ENCODE measurements at regions not wholly inside any gene's neighbourhood (a gene's known extent, or its start where the extent isn't known, plus 50 kb on each side); places are given as distances from the start of the nearest gene placed in this dataset.

DNA sequence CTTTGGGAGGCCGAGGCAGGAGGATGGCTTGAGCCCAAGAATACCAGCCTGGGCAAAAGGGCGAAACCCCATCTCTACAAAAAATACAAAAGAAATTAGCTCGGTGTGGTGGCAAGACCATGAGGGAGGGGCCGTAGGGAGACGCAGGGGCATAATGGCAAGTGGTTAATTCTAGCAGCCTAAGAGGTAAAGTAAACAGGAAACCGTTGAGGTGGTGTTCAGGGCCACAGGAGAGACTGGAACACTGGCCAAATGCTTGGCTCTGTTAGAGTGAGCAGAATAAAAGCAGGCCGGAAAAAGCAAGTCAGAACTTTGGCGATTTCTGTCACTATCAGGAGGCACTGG lies 89.2 kb downstream of the RIPK4 start:
- H3K27ac Mint-ChIP-seq: no peak overlapping the region
- DNase-seq (no peak), ATAC-seq (replicated peaks in 1 of 2) (no peak)
- H3K36me3 Mint-ChIP-seq (ENCODE audit: insufficient read depth in 2 of 2): no peaks in the 10 kb centered on the region
- no peaks in the 10 kb centered on the region for H3K4me1 Mint-ChIP-seq (ENCODE audit: low read depth)
- no peaks in the 10 kb centered on the region for H3K9me3 Mint-ChIP-seq
- peaks cover 6% of the 10 kb centered on the region for H3K27me3 Mint-ChIP-seq (ENCODE audit: low read depth)
- no peak overlapping the region for H3K4me3 Mint-ChIP-seq

GRCh38 chr21:41676198-41676597 lies 90.7 kb downstream of the RIPK4 start:
- peaks cover 13% of the 10 kb centered on the region for H3K4me1 Mint-ChIP-seq (ENCODE audit: low read depth)
- H3K4me3 Mint-ChIP-seq: no peak overlapping the region
- ATAC-seq (replicated peaks in 1 of 2) (no peak), DNase-seq (no peak)
- H3K27ac Mint-ChIP-seq: no peak overlapping the region
- no peaks in the 10 kb centered on the region for H3K9me3 Mint-ChIP-seq
- H3K36me3 Mint-ChIP-seq (ENCODE audit: insufficient read depth in 2 of 2): no peaks in the 10 kb centered on the region
- peaks cover 6% of the 10 kb centered on the region for H3K27me3 Mint-ChIP-seq (ENCODE audit: low read depth)

- no peak overlapping the region for H3K27ac Mint-ChIP-seq
- no peak overlapping the region for H3K4me3 Mint-ChIP-seq
- H3K36me3 Mint-ChIP-seq (ENCODE audit: insufficient read depth in 2 of 2): no peaks in the 10 kb centered on the region
- peaks cover 17% of the 10 kb centered on the region for H3K4me1 Mint-ChIP-seq (ENCODE audit: low read depth)
- peaks cover 6% of the 10 kb centered on the region for H3K27me3 Mint-ChIP-seq (ENCODE audit: low read depth)
- DNase-seq: no peak
- ATAC-seq (replicated peaks in 1 of 2): no peak
- H3K9me3 Mint-ChIP-seq: no peaks in the 10 kb centered on the region
These were observed 91.3 kb downstream of the RIPK4 start for GRCh38 chr21:41675574-41675973.

GRCh38 chr21:41674402-41674801 lies 92.5 kb downstream of the RIPK4 start:
- H3K36me3 Mint-ChIP-seq (ENCODE audit: insufficient read depth in 2 of 2): no peaks in the 10 kb centered on the region
- H3K9me3 Mint-ChIP-seq: no peaks in the 10 kb centered on the region
- ATAC-seq (replicated peaks in 1 of 2) (no peak), DNase-seq (no peak)
- peaks cover 6% of the 10 kb centered on the region for H3K27me3 Mint-ChIP-seq (ENCODE audit: low read depth)
- H3K4me3 Mint-ChIP-seq: no peak overlapping the region
- H3K4me1 Mint-ChIP-seq (ENCODE audit: low read depth): peaks cover 17% of the 10 kb centered on the region
- no peak overlapping the region for H3K27ac Mint-ChIP-seq

GRCh38 chr21:41673596-41674335 lies 93.1 kb downstream of the RIPK4 start:
- Mint-ChIP-seq H3K4me1 (ENCODE audit: low read depth) (peaks cover 17% of the 10 kb centered on the region), H3K27me3 (ENCODE audit: low read depth) (peaks cover 6% of the 10 kb centered on the region), H3K27ac (no peak overlapping the region), H3K4me3 (no peak overlapping the region), H3K9me3 (no peaks in the 10 kb centered on the region), H3K36me3 (ENCODE audit: insufficient read depth in 2 of 2) (no peaks in the 10 kb centered on the region)
- DNase-seq (no peak), ATAC-seq (replicated peaks in 1 of 2) (no peak)

- ATAC-seq (replicated peaks in 1 of 2): no peak
- no peak overlapping the region for H3K27ac Mint-ChIP-seq
- no peak for DNase-seq
- no peak overlapping the region for H3K4me3 Mint-ChIP-seq
- peaks cover 6% of the 10 kb centered on the region for H3K27me3 Mint-ChIP-seq (ENCODE audit: low read depth)
- peaks cover 17% of the 10 kb centered on the region for H3K4me1 Mint-ChIP-seq (ENCODE audit: low read depth)
- H3K9me3 Mint-ChIP-seq: no peaks in the 10 kb centered on the region
- H3K36me3 Mint-ChIP-seq (ENCODE audit: insufficient read depth in 2 of 2): no peaks in the 10 kb centered on the region
These were observed 93.8 kb downstream of the RIPK4 start for GRCh38 chr21:41673071-41673470.

GRCh38 chr21:41672543-41672915 lies 94.3 kb downstream of the RIPK4 start:
- H3K4me1 Mint-ChIP-seq (ENCODE audit: low read depth): peaks cover 17% of the 10 kb centered on the region
- DNase-seq: no peak
- no peak overlapping the region for H3K4me3 Mint-ChIP-seq
- no peak for ATAC-seq (replicated peaks in 1 of 2)
- no peaks in the 10 kb centered on the region for H3K36me3 Mint-ChIP-seq (ENCODE audit: insufficient read depth in 2 of 2)
- no peak overlapping the region for H3K27ac Mint-ChIP-seq
- peaks cover 4% of the 10 kb centered on the region for H3K27me3 Mint-ChIP-seq (ENCODE audit: low read depth)
- no peaks in the 10 kb centered on the region for H3K9me3 Mint-ChIP-seq

GRCh38 chr21:41671859-41672542 lies 94.9 kb downstream of the RIPK4 start:
- no peaks in the 10 kb centered on the region for H3K27me3 Mint-ChIP-seq (ENCODE audit: low read depth)
- no peaks in the 10 kb centered on the region for H3K9me3 Mint-ChIP-seq
- no peak overlapping the region for H3K27ac Mint-ChIP-seq
- H3K4me1 Mint-ChIP-seq (ENCODE audit: low read depth): peaks cover 17% of the 10 kb centered on the region
- no peaks in the 10 kb centered on the region for H3K36me3 Mint-ChIP-seq (ENCODE audit: insufficient read depth in 2 of 2)
- H3K4me3 Mint-ChIP-seq: no peak overlapping the region
- no peak for DNase-seq
- ATAC-seq (replicated peaks in 1 of 2): peak in 1 of 2 donors; percentile 24

DNA sequence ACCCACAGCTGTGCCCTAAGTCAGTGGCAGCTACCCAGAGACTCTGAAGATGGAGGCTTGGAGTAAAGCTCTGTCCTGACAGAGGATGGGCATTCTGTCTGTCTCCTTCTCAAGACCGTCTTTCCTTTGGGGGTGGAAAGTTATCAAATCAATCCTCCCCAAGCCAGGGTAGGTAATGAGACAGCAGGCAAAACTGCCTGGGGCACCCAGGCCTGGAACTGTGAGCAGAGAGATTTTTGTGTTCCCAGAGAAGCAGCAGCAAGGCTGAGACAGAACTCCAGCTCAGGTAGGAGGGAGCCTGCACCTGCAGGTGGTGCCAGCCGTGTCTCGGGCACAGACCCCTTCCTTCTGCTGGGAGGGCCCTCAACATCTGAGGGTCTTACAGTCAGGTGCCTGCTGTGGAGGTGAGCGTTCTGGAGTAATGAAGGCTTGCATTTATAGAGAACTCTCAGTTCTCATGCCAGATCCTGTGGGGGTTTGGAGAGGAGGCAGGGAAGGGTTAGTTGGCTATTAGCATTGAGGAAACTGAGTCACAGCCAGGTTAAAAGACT lies 95.6 kb downstream of the RIPK4 start:
- no peaks in the 10 kb centered on the region for H3K36me3 Mint-ChIP-seq (ENCODE audit: insufficient read depth in 2 of 2)
- DNase-seq: no peak
- H3K27ac Mint-ChIP-seq: no peak overlapping the region
- H3K27me3 Mint-ChIP-seq (ENCODE audit: low read depth): no peaks in the 10 kb centered on the region
- no peak for ATAC-seq (replicated peaks in 1 of 2)
- no peaks in the 10 kb centered on the region for H3K9me3 Mint-ChIP-seq
- peaks cover 17% of the 10 kb centered on the region for H3K4me1 Mint-ChIP-seq (ENCODE audit: low read depth)
- H3K4me3 Mint-ChIP-seq: no peak overlapping the region

DNA sequence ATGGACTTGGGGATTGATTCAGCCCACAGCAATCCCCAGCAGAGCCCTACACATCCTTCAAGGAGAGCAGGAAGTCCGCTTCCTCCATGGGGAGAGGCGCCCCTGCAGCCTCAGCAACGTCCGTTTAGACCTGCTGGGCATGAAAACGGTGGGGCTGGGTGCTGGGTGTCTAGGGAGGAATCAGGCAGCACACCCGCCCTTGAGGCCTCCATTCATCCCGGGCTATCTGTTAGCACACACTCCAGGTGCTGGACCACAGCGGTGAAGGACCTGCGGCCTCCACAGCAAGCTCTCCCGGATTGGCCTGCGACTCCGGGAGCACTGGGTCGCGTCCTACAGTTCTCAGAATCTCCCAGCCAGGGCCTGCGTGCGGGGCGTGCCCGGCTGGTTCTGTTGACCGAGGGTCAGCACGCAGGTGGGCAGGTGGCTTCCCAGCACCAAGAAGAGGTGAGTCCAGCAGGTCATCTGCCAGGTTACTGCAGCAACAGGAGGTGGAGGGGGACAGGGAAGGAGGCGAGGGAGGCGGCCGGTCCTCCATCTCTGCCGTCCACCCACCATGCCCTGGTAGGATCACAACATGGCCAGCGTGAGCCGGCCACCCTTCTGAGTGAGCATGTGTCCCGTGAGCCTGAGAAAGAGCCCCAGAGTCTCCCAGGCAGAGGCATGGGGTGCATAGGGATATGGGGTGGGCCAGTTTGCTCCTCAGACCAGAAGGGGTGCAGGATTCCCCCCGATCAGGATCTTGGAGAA lies 96.6 kb downstream of the RIPK4 start:
- no peak for ATAC-seq (replicated peaks in 1 of 2)
- Mint-ChIP-seq H3K27me3 (ENCODE audit: low read depth) (no peaks in the 10 kb centered on the region), H3K9me3 (no peaks in the 10 kb centered on the region), H3K4me1 (ENCODE audit: low read depth) (peaks cover 17% of the 10 kb centered on the region), H3K4me3 (no peak overlapping the region), H3K36me3 (ENCODE audit: insufficient read depth in 2 of 2) (no peaks in the 10 kb centered on the region), H3K27ac (no peak overlapping the region)
- DNase-seq: no peak

- H3K36me3 Mint-ChIP-seq (ENCODE audit: insufficient read depth in 2 of 2): no peaks in the 10 kb centered on the region
- H3K9me3 Mint-ChIP-seq: no peaks in the 10 kb centered on the region
- no peak for DNase-seq
- peaks cover 17% of the 10 kb centered on the region for H3K4me1 Mint-ChIP-seq (ENCODE audit: low read depth)
- H3K4me3 Mint-ChIP-seq: no peak overlapping the region
- ATAC-seq (replicated peaks in 1 of 2): no peak
- no peak overlapping the region for H3K27ac Mint-ChIP-seq
- no peaks in the 10 kb centered on the region for H3K27me3 Mint-ChIP-seq (ENCODE audit: low read depth)
These were observed 97.4 kb downstream of the RIPK4 start for GRCh38 chr21:41669533-41669830.

GRCh38 chr21:41668686-41669532 lies 97.9 kb downstream of the RIPK4 start:
- H3K9me3 Mint-ChIP-seq: no peaks in the 10 kb centered on the region
- H3K27ac Mint-ChIP-seq: no peak overlapping the region
- no peak overlapping the region for H3K4me3 Mint-ChIP-seq
- H3K4me1 Mint-ChIP-seq (ENCODE audit: low read depth): peaks cover 17% of the 10 kb centered on the region
- no peaks in the 10 kb centered on the region for H3K36me3 Mint-ChIP-seq (ENCODE audit: insufficient read depth in 2 of 2)
- ATAC-seq (replicated peaks in 1 of 2): no peak
- DNase-seq: no peak
- no peaks in the 10 kb centered on the region for H3K27me3 Mint-ChIP-seq (ENCODE audit: low read depth)

- no peak overlapping the region for H3K27ac Mint-ChIP-seq
- no peaks in the 10 kb centered on the region for H3K27me3 Mint-ChIP-seq (ENCODE audit: low read depth)
- H3K4me1 Mint-ChIP-seq (ENCODE audit: low read depth): peaks cover 17% of the 10 kb centered on the region
- H3K4me3 Mint-ChIP-seq: no peak overlapping the region
- DNase-seq (no peak), ATAC-seq (replicated peaks in 1 of 2) (no peak)
- H3K9me3 Mint-ChIP-seq: no peaks in the 10 kb centered on the region
- H3K36me3 Mint-ChIP-seq (ENCODE audit: insufficient read depth in 2 of 2): no peaks in the 10 kb centered on the region
These were observed 98.8 kb downstream of the RIPK4 start for GRCh38 chr21:41668051-41668541.

Measured in activated T-cell treated with anti-CD3 and anti-CD28 coated beads, Interleukin-2, amount 50 U/mL, for 72 hours (primary cell).